ENCODE measurements at regions not wholly inside any gene's neighbourhood (a gene's known extent, or its start where the extent isn't known, plus 50 kb on each side); places are given as distances from the start of the nearest gene placed in this dataset.

GRCh38 chr7:116083796-116084195 lies 53.2 kb upstream of the TFEC start:
- TF ChIP-seq CTCF (IDR thresholded peaks at IDR 0.05) (no peak), EZH2 (IDR thresholded peaks at IDR 0.05) (no peak), EZH2phosphoT487 (IDR thresholded peaks at IDR 0.05) (no peak)

Data from neural progenitor cell (in vitro differentiated cells).